Endometrial microvascular endothelial cells (primary cell): ENCODE measurements at regions not wholly inside any gene's neighbourhood (a gene's known extent, or its start where the extent isn't known, plus 50 kb on each side); places are given as distances from the start of the nearest gene placed in this dataset.
"Not testable (repeated sequence)": the region's sequence is repeated elsewhere in the genome, so short reads cannot be mapped to it uniquely, and the experiment has no call there.

ENCODE experiments used
- in situ Hi-C: cut with HindIII; loops from 2 replicates; pipeline ENCODE4 v1.10.0; 2017; ENCODE audit warnings: low sequenced_read_pairs, low pct_unique_long_range_greater_than_20kb; ENCODE audit errors: inconsistent ontology term

DNA sequence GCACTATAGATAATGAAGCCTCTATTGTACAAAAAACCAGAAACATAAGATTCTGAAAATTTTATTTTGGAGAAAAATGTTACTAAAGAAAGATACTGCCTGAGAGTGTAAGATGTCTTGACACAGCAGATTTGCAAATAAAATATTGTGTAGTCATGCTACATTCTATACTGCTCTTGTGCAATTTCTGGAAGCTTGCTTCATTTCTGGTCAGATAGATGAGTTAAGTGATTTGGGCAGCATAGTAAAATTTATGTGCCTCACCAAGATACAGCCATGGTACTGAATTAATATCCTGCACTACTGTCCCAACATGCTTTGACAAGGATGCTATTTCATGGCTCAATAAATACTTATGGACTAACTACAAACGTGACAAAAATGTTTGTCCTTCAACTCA lies 55.1 kb upstream of the STARD13 start:
- in situ Hi-C loops = no loop called here

GRCh38 chr13:33341861-33342452 lies 56.4 kb upstream of the STARD13 start:
- in situ Hi-C loops = no loop called here

DNA sequence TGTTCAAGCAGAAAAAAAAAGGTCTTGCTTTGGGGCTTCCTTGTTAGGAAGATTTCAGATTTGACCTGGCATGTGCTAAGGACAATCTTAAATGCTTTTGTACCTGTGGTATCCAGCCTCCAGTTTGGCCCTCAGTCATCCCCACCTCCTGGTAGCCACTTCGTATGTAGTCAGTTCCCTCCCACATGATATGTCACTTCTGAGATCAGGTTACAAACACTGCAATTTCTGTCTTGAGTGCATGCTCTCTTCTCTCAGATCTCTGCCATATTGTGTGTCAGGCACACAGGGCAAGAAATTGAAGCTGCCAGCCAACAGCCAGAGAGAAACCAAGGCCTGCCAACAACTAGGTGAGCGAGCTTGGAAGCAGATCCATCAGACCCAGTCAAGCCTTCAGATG lies 60.3 kb upstream of the STARD13 start:
- in situ Hi-C loops = no loop called here

- in situ Hi-C loops = no loop called here
Observed at GRCh38 chr13:33347861-33348260, 62.3 kb upstream of the STARD13 start.

- in situ Hi-C loops = no loop called here
Observed at GRCh38 chr13:33348366-33348765, 62.8 kb upstream of the STARD13 start.

DNA sequence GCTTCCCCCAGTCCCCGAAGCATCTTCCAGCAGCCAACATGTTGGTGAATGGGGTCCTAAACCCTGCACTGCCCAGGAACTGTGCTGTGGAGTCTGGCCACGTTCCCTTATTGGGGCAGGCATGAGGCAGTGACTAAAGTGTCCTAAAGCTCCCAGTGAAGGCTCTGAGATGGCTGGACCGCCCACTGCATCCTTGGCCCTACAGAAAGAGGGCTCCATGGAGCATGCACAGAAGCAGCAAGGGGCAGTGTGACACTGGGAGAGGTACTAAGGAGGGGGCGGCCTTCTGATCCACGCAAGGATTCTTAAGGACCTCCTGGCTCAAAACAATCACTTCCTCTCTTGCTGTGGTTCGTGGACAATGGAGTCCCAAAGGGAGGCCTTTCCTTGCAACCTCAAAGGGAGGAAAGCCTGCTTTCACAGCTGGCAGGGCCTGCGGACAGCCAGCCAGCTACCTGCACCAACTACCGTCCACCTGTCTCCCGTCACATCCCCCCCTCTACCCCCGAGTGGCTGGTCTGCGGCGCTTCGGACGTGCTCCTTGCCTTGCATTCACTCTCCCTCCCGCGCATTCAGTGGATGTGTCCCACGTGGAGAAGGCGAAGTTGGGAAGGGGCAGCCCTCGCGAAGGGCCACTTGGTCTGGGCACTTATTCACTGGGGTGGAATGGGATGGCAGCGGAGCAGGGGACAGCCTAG lies 63.9 kb upstream of the STARD13 start:
- in situ Hi-C loops = no loop called here

DNA sequence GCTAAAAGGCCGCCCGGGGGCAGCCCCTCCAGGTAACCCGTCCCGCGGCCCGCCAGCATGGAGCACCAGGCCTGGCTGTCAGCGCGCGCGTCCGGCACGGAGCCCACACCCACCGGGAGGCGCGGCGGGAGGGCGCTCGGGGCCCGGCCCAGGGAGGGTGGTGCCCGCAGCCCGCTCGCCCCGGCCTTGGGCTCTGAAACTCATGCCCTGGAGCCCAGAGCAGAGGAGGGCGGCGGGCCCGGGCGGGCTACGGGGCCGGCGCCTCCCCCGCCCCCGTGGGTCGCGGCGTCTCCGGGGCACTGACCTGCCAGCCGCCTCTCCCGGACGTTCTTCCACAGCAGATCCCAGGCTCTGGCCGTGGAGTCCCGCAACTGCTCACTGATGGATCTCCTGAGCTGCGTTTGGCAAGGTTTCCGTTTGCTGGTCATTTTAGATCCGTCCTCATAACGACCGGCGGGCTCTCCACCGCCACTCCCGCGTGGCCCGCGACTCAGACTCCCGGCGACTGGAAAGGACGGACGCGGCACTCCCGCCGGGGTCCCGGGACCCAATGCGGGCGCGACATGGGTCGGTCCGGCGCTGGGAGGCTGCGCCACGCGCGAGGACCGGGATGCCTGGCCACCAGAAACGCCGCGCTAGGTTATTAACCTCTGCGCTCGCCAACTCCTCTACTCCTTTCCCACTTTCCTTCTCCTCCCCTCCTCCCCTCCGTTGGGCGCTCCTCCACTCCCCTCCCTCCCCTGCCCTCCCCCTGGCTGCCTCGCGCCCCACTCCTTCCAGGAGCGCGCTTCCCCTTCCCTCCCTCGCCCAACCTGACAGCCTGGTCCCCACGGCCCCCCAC lies 64.7 kb upstream of the STARD13 start:
- in situ Hi-C loops = no loop called here

DNA sequence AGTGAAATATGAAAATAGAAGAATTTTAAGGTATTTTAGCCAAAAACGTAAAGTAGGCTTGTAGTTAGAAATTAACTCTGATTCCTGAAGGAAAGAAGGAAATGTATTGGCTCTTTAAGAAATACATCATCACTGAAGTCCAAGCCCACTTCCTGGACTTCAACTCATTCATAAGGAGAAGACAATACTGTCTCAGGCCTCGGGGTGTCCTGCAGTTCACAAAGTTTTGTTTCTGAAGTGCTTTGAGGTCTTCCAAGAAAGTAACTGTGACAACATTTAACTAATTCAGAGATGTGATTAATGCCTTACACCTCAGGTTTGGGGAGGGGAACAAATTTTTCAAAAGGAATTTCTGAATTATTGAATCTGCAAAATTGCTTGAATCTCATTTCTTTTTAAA lies 65.8 kb upstream of the STARD13 start:
- in situ Hi-C loops = no loop called here

- in situ Hi-C loops = no loop called here
Observed at GRCh38 chr13:33352041-33352440, 66.5 kb upstream of the STARD13 start.

GRCh38 chr13:33352526-33352925 lies 67.0 kb upstream of the STARD13 start:
- in situ Hi-C loops = no loop called here

DNA sequence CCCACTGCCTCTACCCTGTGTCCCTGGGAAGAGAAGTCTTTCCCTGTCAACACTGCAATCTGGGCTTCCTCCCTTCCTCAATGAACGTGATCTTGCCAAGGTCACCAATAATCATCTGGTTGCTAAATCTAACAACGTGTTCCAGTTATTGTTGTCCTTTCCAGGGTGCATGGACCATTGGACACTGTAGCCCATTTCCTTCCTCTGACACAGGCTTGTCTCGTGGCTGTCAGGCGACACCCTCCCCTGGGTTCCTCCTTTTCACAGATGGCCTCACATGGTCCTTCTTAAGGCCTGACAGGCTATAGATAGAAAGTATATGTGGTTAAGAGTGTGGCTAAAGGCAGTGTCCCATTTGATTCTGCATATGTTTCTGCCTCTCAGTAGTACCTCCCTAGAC lies 67.7 kb upstream of the STARD13 start:
- in situ Hi-C loops = no loop called here

DNA sequence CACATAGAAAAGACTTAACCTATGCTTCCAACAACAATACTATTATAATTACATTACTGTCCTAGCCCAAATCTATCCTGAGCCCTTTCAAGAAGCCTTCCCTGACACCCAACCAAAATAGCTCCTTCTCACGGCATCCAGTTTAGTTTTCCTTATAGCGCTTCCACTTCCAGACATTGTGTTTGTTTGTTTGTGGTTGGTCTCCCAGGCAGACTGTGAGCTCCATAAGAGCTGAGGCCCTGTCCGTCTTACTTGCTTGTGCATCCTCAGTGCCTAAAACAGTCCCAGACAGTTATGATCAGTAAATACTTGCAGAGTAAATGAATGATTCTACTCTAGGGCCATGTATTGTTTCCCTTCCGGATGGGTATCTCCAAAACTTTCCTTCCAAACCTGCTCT lies 68.1 kb upstream of the STARD13 start:
- in situ Hi-C loops = no loop called here

GRCh38 chr13:33355201-33355895 lies 69.8 kb upstream of the STARD13 start:
- in situ Hi-C loops = no loop called here

GRCh38 chr13:33358076-33358475 lies 72.5 kb upstream of the STARD13 start:
- in situ Hi-C loops = not testable (repeated sequence)

GRCh38 chr13:33362986-33363727 lies 77.6 kb upstream of the STARD13 start:
- in situ Hi-C loops = no loop called here

DNA sequence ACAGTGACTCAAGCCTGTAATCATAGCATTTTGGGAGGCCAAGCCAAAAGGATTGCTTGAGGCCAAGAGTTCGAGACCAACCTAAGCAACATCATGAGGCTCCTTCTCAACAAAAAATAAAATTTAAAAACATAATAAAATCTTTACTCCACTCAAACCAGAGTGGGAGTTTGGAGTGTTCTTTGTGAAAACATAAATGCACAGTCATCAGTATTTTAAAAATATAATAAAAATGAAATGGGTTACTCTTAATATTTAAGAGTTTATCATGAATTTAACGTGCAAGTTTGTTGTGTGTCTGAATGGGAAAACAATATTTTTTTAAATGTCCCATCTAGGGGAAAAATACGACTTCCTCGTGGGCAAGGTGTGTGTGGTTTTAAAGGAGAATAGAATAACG lies 78.6 kb upstream of the STARD13 start:
- in situ Hi-C loops = no loop called here

DNA sequence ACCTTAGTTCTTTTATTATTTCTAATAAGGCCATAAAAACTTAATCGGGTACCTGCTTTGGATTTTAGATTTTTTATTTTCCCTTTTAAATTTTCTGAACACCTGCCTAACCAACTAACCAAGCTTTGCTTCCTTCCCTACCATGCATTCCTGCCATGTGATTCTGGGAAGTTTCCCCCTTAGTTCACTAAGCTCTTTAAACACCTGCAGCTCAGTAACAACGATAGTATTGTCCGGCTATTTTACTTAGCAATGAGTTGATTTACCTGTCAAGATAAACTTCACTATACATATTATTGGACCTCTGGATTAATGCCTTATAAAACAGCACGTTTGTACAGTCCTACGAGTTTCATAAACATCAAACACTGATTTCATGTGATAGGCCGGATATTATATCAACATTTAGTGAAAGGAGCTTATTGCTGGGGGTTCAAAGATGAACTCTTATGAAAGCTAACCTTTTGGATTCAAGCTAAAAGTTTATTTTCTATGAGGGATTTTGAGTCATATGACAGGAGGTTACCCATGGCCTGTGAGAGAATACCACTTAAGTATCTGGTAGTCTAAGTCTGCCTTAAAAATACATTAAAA lies 81.0 kb upstream of the STARD13 start:
- in situ Hi-C loops = no loop called here

DNA sequence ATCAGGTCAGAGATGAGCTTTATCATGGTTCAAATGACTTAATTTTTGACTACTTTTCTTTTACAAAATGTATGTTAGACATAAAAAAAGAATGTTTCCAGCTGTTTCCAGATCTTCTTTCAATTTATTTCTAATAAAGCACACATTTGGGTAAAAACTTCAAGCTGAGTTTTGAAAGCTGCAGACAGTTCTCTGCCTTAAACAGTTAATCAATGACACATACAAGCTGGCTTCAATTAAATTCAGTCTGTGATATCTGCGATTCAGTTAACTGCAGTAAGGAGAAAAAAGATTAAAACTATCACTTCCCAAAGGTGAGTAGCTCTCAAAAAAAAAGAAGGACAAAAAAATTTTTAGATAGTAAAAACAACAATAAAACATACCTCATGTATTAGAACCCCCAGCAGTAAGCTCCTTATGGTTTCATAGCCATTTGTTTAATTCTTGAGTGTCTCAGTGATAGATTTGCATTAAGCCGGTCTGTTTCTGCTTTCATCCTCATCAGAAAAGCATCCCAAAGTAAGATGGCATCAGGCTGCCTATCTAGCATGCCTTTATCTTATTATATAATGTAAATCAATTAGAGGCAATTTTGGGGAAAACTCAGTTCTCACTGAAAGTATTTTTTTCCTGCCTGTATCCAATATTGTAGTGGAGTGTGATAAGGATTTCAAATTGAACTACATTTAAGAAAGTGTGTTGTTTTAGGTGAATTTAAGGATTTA lies 81.8 kb upstream of the STARD13 start:
- in situ Hi-C loops = no loop called here
